Activated CD4-positive, alpha-beta T cell treated with anti-CD3 and anti-CD28 coated beads for 48 hours (primary cell): ENCODE measurements at regions not wholly inside any gene's neighbourhood (a gene's known extent, or its start where the extent isn't known, plus 50 kb on each side); places are given as distances from the start of the nearest gene placed in this dataset.

ENCODE experiments used
- DNase-seq: peaks from one replicate; pipeline ENCODE4 v3.0.0-alpha.2; 2020

DNA sequence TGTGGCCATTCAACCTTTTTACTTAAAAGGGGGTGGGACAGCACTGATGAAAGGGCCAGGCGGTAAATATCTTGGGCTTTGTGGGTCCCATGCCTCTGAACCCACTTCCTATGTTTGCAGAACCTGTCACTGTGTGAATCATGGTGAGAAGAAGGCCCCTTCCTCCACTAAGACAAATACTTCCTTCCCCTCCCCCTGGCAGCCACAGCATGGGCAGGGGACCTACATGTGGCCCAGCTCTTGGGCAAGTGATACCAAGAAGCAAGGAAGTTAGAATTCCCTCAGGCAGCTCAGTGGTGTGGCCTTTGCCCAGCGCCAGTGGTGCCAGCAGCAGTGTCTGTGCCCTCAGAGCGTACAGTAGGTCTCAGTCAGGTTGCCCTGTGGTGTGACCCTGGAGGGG lies 168.6 kb downstream of the TRIM33 start:
- peak; percentile 20 for DNase-seq

DNA sequence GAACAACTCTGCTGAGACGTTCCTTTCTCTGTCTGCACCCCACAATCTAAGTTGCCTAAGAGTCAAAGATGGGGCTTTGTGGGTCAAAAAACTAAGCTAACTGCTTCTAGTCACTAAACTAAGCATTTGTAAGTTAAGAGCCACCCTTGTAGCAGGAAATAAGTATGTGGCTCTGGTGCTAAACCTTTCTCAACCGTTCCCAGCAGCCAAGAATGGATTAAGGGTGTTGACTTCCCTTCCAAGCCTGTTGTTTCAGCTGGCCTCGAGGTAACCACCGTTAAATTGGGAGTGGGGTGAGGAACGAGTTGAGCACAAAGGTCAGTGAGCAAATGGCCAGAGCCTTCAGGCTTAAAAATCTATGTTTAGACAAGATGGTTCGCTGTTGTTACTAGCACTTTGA lies 169.1 kb downstream of the TRIM33 start:
- DNase-seq, result no peak

DNA sequence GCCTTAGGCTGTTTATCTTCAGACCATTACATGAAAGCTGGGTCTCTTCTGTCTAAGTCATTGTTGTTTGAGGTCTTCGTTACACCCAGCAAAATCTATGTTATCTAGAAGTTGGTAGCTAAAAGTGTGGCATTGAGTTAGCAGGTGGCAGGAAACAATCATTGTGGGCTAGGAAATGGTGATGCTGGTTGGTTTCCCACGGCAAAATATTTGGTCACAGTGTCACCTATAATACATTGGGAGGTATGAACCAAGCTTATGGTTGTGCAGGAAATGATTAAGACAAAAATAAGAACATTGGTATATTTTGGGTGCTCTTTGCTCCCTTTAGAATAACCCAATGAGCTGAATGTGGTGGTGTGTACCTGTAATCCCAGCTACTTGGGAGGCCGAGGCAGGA lies 169.7 kb downstream of the TRIM33 start:
- DNase-seq, result peak; percentile 20

DNA sequence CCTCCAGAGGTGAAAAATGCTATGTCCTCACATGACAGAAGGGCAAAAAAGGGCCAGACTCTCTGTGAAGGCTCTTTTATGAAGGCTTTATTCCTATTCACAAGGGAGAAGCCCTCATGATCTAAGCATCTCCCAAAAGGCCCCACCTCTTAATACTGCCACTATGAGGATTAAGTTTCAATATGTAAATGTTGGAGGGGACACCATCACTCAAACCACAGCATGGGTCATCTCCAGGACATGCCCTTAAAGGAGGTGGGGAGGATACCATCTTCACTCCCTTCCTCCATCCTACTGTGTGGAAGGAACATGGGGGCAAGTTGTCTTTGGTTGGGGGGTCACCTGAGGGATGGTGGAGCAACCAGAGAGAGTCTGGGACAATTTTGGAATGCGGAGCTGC lies 170.1 kb downstream of the TRIM33 start:
- no peak for DNase-seq

DNA sequence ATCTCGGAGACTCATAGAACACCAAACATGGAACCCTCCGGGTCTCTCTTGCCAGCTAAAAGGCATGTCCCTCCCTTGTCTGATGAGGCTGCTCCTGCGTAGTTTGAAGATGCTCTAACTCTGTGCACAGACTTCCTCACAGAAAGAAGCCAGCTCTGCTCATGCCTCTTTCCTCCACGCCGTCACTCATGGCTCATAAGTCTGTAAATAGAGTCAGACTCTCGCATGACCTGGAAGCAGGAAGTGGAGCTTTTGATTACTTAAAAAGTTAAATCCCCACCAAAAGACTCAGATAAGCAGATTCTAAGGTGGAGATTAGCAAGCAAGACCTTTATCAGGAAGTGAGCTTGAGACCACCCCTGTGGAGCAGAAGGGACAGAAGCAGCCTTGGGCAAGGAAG lies 171.6 kb downstream of the TRIM33 start:
- no peak for DNase-seq

DNA sequence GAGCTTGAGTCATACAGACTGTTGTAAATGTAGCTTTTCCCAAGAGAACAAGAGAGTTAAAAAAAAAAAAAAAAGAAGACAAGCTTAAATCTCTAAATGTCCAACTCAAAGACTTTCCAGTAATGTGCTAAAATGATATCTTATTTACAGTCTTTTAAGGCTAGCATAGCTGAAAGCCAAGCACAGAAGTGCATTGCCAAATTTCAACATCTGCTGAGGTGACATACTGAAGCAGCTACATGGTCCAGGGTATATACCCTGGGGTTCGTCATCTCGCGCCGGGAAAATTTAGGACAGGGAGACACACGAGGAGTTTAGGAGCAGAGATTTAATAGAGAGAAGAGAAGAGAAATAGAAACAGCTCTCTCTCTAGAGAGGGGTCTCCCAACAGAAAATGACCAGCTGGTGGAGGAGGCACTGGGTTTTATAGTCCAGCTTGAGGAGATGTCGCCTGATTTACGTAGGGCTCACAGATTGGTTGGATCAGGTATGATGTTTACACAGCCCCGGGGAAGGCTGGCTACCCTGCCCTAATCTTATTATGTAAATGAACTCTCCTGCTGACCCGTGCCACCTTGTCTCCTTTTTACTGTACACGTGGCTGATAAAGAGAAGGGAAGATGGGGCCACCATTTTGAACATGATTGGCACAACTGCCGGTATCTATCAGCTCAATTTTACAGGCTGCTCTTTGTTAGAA lies 172.7 kb downstream of the TRIM33 start:
- no peak for DNase-seq

DNA sequence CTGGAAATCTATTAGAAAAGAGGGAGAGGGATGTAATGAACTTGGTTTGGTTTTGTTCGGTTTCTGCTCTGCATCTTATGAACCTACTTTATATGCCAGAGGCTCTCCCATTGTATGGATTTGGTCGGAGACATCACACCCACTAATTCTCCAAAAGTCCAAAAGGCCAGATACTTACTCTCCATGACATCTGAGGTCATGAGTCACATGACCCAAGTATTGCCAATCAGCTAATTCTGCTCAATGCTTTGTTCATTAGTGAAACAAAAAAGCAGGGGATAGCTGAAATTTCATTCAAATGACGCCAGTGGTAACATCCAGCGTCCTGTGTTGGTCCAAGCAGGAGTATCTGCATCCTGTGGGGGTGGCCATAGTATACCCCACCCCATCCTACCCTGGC lies 173.6 kb downstream of the TRIM33 start:
- no peak for DNase-seq

DNA sequence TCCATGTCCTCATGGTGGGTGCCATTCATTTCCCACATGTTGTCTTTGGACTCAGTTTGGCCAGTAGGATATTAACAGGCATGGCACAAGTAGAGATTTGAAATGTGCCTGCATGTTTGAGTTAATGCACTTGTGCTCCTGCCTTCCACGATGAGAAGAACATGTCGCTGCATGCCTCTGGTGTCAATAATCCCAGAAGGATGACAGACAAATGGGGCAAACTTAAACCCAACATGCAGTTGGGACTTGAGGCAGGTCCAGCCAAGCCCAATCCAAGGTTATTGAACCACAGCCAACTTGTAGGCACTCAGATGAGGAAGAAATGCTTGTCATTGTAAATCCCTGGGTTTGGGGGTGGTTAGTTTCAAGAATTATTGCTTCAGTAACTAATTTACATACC lies 174.6 kb downstream of the TRIM33 start:
- DNase-seq, result no peak

DNA sequence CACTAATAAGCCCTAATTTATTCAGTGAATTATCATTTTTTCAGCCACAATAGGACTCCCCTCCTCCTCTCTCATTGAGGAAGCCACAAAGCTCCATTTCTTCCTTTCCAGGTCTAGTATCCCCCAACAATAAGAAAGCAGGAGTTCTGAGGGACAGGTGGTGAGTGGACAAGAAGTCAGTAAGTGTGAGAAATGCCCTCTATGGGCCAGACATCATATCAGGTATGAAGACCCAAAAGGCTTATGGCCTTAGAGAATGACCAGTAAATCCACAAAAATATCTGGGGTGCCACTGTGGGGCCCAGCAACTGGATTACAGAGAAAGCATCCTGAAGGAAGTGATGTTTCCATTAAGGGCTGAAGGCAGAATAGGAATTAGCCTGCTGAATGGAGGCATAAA lies 175.7 kb downstream of the TRIM33 start:
- DNase-seq, result no peak

DNA sequence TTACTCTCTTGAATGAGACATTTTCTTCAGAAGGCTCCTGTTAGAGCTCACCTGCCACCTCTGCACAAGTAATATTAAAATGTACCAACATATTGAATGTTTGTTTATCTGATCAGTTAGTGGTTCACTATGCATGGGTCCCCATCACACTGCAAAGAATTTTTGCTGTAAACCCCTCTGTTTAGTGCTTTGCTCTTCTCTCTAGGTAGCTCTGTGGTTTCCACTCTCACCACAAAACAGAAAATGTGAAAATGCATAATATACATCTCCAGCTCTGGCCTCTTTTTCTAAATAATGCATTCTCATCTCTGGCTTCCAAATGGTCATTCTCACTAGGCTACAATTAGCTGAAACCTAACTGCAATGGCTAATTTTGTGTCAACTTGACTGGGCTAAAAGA lies 176.7 kb downstream of the TRIM33 start:
- no peak for DNase-seq

DNA sequence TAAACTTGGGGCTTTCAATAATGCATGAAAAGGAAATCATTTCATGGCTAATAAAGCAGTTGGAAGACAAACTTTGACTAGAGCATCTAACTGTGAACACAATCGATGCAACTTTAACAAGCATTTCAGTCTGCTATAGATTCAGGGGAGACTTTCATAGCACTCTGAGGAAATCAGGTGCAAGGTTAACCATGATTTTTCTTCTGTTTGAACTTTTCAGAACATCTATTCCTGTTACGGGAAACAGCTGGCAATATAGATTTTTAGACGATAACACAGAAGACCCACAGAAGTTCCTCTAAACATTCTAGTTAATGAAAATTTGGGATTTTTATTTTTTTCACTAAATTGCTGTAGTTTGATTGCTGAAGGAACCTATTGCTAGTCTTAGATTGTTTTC lies 177.3 kb downstream of the TRIM33 start:
- no peak for DNase-seq

DNA sequence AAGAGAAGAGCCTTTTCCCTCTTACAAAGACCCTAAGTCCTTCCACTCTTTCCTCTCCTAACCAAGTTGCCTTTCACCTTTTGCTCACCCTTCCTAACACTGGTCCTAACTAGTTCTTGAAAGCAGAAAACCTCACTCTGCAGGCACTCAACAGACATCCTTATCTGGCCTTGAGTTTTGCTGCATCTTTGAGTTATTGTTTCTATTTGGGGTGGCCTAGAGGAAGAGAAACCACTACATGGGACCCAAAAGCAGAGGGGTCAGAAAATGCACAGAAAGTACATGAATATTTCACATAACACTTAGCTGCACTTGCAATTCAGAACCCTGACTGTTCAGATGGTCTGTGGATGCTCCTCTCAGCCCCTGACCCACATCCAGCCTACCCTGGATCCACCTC lies 178.3 kb upstream of the SYT6 start:
- DNase-seq, result no peak

DNA sequence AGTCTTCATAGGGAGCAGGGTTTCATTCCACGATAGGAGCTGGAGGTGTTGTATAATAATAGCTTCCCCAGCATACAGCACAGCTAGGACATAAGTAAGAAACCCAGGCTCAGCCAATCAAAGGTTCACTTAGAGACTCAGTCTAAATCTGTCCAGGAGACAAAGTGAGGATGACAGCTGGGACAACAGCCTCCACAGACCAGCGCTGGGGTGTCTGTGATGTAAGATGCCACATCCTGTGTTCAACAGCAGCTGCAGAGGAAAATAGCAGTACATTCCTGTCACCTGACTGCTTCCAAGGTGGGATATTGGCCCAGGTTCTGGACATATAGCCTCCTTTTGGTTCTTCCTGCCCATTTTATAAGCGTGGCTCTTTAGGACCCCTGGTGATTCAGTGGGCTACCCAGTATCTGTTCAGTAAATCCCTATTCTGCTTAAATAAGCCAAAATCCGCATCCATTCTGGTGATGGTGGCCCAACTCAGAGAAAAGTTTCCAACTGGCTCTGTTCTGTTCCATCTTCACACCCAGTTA lies 176.8 kb upstream of the SYT6 start:
- DNase-seq, result no peak

DNA sequence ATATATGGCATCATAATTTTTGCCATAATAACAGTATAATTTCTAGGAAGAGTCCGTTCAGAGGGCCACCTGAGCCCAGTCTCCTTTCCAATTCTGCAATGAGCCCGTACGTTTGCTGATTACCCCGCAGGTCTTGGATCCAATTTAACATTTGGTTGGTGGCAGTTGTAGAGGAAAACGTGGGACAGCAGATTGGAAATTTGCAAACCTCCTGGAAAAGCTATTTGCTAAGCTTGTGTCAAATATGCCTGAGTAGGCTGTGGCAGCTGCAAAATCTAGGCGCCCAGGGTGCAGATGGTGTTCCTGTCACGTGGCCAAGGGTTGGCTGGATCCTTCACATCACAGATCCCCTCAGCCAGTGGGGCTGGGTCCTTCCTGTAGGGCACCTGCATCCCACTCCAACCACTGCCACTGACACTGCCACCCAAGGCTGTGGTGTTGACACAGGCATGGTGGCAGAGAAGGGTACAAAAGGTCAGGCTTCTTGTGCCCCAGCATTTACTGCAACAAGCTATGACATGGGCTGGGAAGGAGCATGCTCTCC lies 174.8 kb upstream of the SYT6 start:
- DNase-seq, result no peak

DNA sequence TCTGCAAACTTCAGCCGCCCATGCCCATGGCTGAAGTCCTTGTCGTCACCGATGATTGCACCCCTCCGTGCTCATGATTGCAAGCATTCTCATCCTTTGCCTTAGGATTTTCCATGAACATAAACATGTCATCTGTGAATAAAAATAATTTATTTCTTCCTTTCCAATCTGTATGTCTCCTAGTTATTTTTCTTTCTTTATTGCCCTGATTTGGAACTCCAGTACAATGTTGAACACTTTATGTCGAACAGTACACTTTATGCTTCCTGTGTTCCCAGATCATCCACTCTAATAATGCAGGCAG lies 170.9 kb upstream of the SYT6 start:
- no peak for DNase-seq

DNA sequence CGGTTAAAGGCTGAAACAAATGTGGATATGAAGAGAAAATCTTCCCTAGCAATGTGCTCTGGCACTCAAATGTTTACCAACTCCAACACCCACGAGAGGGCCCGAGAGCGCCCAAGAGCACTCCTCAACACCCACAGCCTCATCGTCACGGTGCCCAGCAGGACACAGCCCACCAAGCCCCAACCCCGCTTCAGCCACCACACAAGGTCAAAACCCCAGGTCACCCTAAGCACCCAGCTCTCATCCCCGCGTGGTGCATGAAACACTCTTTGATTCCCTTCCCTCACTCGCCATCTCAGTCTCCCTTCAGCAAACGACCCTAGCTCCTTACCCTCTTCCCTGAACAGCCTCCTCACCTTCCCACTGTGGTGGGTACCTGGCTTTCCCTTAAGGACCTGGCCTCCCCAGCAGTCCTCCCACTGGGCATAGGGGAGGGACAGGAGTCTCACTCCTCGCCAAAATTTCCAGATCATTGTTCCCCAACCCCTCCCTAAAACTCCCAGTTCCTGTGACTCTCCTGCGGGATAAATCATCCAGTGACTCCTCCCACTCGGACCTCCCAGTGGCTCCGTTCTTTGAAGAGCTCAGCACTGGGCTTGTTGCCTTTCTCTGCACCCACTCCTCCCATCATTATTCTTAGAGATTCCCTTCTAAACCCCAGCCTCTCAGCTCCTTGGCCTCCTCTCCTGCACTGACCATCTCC lies 170.4 kb upstream of the SYT6 start:
- no peak for DNase-seq

DNA sequence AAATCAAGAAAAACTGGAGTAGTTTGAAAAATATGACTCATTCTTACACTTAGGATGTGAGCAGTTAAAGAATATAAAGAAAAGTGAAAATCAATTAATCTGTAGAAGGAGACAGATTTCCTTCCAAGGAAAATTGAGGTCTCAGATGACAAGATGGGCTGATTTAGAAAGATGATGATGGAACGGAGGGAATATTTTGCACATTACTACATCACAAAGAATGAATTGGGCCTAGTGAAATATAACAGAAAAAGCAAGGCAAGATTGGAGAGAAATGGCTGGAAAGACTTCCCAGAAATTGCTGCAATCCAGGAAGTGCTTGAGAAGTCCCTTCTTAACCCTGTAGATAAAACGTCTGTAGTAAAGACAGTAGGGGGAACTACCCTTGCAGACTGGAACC lies 169.1 kb upstream of the SYT6 start:
- no peak for DNase-seq

DNA sequence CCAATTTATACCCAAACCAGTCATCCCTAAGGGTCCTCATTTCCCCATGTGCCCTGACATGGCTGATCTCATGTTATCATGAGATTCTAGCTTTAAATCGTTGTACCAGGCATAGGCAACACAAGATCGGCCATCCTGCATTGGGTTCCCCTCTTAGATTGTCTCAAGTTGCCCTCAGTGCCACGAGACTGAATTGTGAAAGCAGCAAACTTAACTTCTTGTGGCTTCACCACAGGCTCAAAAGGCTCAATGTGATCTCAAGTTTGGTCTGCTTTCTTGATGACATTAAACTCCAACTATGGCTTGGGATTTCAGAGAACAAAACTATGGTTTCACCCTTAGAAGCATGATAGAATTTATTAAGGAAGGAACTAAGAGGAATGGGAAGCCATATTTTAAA lies 168.5 kb upstream of the SYT6 start:
- no peak for DNase-seq

DNA sequence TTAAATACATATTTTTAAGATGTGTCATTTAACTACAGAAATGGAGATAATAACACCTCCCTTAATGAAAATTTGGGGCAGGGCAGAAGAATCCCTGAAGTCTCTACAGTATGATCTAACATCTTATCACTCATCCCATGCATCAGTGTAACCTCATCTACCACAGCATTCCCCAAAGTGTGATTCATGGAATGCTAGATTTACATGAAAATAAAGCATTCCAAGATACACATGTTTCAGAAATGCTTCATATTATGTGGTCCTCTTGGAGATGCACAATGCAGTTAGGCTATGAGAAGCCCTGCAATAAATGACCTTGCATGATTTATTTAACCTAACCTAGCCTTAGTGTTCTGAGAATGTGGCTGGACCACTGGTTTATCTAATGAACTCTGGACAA lies 166.9 kb upstream of the SYT6 start:
- DNase-seq, result no peak

DNA sequence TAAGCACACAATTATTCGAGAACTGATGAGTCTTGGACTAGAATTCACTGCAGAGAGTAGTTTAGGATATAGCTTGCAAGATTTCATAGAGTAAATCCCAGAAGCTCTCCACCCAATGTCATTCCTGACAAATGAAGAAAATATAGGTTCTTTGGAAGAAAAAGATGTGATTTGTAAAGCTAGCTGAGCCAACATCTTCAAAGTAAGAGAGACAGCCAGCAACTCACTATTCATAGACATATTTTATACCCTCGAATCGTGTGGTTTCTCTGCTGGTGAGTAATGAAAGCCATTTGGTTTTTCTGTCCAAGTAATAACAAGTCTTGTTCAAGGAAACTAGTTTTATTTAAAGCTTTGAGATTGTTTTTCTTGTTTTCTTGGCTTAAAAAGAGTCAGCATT lies 165.7 kb upstream of the SYT6 start:
- DNase-seq, result no peak

DNA sequence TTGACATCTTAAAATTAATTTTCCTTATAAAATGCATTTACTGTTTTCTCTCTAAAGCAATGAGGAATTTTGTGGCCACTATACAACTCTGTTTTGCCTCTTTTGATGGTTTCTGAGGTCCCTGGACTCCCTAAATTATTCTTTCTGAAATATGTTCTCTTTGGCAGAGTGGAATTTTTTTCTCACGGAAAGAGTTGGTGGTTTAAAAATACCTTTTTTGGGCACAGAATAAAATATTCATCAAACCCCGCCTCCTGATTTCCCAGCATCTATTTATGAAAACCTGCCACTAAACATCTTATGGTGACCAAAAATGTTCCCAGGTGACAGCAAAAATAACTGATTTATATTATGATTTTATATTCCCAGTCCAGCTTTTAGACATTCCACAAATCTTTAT lies 165.3 kb upstream of the SYT6 start:
- no peak for DNase-seq

DNA sequence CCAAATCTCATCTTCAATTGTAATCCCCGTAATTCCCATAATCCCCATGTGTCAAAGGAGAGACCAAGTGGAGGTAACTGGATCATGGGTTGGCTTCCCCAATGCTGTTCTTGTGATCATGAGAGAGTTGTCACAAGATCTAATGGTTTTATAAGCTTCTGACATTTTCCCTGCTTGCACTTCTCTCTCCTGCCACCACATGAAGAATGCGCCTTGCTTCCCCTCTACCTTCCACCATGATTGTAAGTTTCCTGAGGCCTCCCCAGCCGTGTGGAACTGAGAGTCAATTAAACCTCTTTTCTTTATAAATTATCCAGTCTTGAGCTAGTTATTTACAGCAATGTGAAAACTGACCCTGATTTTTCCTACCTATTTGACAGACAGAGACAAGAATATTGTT lies 162.5 kb upstream of the SYT6 start:
- DNase-seq, result no peak

DNA sequence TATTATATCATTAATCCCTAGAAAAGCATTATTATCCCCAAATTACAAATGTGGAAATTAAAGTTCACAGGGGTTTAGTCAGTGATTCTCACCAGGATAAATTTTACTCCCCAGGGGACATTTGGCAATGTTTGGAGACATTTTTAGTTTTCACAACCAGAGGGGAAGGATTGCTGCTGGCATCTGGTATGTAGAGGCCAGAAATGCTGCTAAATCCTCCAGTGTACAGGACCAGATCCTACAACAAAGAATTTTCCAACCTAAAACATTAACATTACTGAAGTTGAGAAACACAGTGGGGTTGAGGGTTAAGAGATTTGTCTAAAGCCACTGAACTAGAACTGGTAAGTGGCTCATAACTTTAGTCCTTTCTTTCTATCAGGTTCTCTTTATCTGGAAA lies 162.0 kb upstream of the SYT6 start:
- no peak for DNase-seq

DNA sequence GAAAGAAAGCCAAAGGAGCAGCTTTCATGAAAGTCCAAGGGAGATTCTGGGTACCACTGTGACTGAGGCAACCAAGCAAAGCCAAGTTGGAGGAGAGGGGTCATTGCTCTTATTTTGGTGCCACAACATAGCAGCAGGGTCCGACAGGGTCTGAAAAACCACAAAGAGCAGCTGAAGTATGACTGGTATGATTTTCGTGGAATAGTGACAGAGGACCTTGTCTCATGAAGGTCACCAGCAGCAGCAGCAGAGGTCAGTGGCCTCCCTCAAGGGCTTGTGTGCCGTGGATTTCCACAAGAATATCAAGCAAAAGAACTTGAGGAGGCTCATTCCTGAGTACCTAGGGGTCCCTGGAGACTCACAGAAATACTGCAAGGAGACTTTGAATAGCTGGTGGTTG lies 160.9 kb upstream of the SYT6 start:
- DNase-seq, result no peak

DNA sequence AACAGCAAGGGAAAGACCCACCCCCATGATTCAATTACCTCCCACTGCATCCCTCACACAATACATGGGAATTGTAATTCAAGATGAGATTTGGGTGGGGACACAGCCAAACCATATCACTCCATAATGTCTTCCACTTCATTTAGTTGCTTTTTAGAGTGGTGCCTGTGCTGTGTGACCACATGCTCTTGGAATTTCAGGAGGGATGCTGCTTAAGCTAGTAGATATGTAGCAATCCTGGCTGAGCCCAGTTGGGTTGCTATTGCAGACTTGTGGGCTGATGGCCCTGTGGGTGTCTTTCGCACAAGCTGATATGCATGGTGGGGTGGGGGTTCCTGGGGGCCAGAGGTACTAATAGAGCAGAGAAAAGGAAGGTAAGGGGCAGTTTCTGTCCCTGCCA lies 160.4 kb upstream of the SYT6 start:
- no peak for DNase-seq
